Panc1 (cell line): ENCODE measurements at regions not wholly inside any gene's neighbourhood (a gene's known extent, or its start where the extent isn't known, plus 50 kb on each side); places are given as distances from the start of the nearest gene placed in this dataset.
A peak's percentile ranks its signal among the peaks of the same experiment; 100 is the strongest.
"Not testable (repeated sequence)": the region's sequence is repeated elsewhere in the genome, so short reads cannot be mapped to it uniquely, and the experiment has no call there.

Experiments
- ATAC-seq: fragments of 200-7000 bp; cut with Tn5 transposase; 2 replicates; pipeline ENCODE4 v1.9.1; 2020; ENCODE audit warnings: mild to moderate bottlenecking, moderate library complexity
- BruUV-seq: library from RNA; stranded (reverse); fragments of 400-500 nt; replicated peaks from 2 replicates; lab custom pipeline; 2021; lab: Mats Ljungman, UMichigan
- CTCF ChIA-PET: fragments of 300-600 bp; sonication (Branson Sonifier 250); formaldehyde crosslinking; loops from one replicate; lab custom pipeline; 2022; ENCODE audit warnings: antibody characterized with exemption; lab: Charles Lee
- POLR2A ChIA-PET: fragments of 300-600 bp; sonication (Branson Sonifier 250); formaldehyde crosslinking; loops from one replicate; lab custom pipeline; 2022; ENCODE audit warnings: antibody characterized with exemption; lab: Charles Lee
- DNase-seq: peaks from one replicate; pipeline ENCODE4 v3.0.0-alpha.2; 2010; ENCODE audit warnings: low read depth, low spot score
- H3K27ac ChIP-seq: 2 replicates; pipeline ENCODE4 v1.5.1; 2011; ENCODE audit warnings: mild to moderate bottlenecking, low read length, inconsistent platforms
- H3K27me3 ChIP-seq: fragments of 200-500 bp; sonication (Bioruptor generic); 2 replicates; pipeline ENCODE4 v1.6.0; 2014; ENCODE audit warnings: low read length, inconsistent platforms; ENCODE audit not compliant: control insufficient read depth, insufficient read depth
- H3K36me3 ChIP-seq: fragments of 200-500 bp; sonication (Bioruptor generic); 2 replicates; pipeline ENCODE4 v1.5.1; 2014; ENCODE audit warnings: inconsistent platforms, mild to moderate bottlenecking, low read length, moderate library complexity; ENCODE audit not compliant: control insufficient read depth, insufficient read depth
- H3K4me1 ChIP-seq: 2 replicates; pipeline ENCODE4 v1.5.1; 2011; ENCODE audit warnings: inconsistent platforms, mild to moderate bottlenecking, low read length, moderate library complexity; ENCODE audit not compliant: control insufficient read depth, insufficient read depth
- H3K4me3 ChIP-seq, 2 experiments: 2 replicates each; pipeline ENCODE4 v1.5.1; 2011 to 2012; ENCODE audit warnings: low read depth in 2 of 2, low read length in 2 of 2, mild to moderate bottlenecking in 2 of 2, inconsistent platforms in 1 of 2, moderate library complexity in 1 of 2
- H3K9me3 ChIP-seq: fragments of 200-500 bp; sonication (Bioruptor generic); 2 replicates; pipeline ENCODE4 v1.5.1; 2014; ENCODE audit warnings: low read depth, mild to moderate bottlenecking, inconsistent platforms, low read length, moderate library complexity; ENCODE audit not compliant: control insufficient read depth, insufficient read depth
- POLR2AphosphoS5 ChIP-seq: IDR thresholded peaks from 2 replicates; pipeline ENCODE4 v1.6.1; 2012; ENCODE audit warnings: mild to moderate bottlenecking, low read depth, low read length, moderate library complexity
- REST ChIP-seq, 2 experiments: IDR thresholded peaks; 2 replicates each; pipeline ENCODE4 v1.6.1; 2011 to 2012; ENCODE audit warnings: low read depth in 2 of 2, control low read depth in 1 of 2, low read length in 1 of 2, mild to moderate bottlenecking in 1 of 2, moderate library complexity in 1 of 2; ENCODE audit not compliant: insufficient read depth in 1 of 2
- SIN3A ChIP-seq: IDR thresholded peaks from 2 replicates; pipeline ENCODE4 v1.6.1; 2012; ENCODE audit warnings: low read depth, mild to moderate bottlenecking, low read length, moderate library complexity, borderline replicate concordance; ENCODE audit not compliant: insufficient read depth
- TCF7L2 ChIP-seq: IDR thresholded peaks from 2 replicates; pipeline ENCODE4 v1.6.1; 2011; ENCODE audit warnings: mild to moderate bottlenecking, low read depth, low read length, inconsistent platforms
- in situ Hi-C: cut with HindIII; loops from 2 replicates; pipeline ENCODE4 v1.10.0; 2016; ENCODE audit warnings: low sequenced_read_pairs, low pct_unique_long_range_greater_than_20kb
- intact Hi-C: fragments of 100-400 bp; cut with micrococcal nuclease; formaldehyde crosslinking; loops from one replicate; pipeline ENCODE4 v1.10.0; 2022; ENCODE audit not compliant: unreplicated experiment
- TF ChIP-seq, protein P1 (sequence below): fragments of 450-650 bp; IDR thresholded peaks from 2 replicates; pipeline ENCODE4 v1.5.1; 2017; ENCODE audit warnings: mild to moderate bottlenecking

GRCh38 chr5:62224987-62225601 lies 80.9 kb upstream of the KIF2A start:
- H3K4me3 ChIP-seq, POLR2A ChIA-PET, H3K27ac ChIP-seq, H3K9me3 ChIP-seq, H3K27me3 ChIP-seq, BruUV-seq, DNase-seq, H3K4me1 ChIP-seq, ATAC-seq, H3K36me3 ChIP-seq, in situ Hi-C loops: not testable (repeated sequence)
- CTCF ChIA-PET, result interaction anchor here (0.9 to 1.0 kb wide), 2 partner anchors 76 to 133 kb away, joined by 3 read pairs; no protein-coding TSS in a partner anchor
- intact Hi-C loops, result loop anchor here (2.0 kb wide), 1 partner anchor 128 kb away; no protein-coding TSS in a partner anchor
- TF ChIP-seq, protein P1, sequence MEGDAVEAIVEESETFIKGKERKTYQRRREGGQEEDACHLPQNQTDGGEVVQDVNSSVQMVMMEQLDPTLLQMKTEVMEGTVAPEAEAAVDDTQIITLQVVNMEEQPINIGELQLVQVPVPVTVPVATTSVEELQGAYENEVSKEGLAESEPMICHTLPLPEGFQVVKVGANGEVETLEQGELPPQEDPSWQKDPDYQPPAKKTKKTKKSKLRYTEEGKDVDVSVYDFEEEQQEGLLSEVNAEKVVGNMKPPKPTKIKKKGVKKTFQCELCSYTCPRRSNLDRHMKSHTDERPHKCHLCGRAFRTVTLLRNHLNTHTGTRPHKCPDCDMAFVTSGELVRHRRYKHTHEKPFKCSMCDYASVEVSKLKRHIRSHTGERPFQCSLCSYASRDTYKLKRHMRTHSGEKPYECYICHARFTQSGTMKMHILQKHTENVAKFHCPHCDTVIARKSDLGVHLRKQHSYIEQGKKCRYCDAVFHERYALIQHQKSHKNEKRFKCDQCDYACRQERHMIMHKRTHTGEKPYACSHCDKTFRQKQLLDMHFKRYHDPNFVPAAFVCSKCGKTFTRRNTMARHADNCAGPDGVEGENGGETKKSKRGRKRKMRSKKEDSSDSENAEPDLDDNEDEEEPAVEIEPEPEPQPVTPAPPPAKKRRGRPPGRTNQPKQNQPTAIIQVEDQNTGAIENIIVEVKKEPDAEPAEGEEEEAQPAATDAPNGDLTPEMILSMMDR, result peak; percentile 70

DNA sequence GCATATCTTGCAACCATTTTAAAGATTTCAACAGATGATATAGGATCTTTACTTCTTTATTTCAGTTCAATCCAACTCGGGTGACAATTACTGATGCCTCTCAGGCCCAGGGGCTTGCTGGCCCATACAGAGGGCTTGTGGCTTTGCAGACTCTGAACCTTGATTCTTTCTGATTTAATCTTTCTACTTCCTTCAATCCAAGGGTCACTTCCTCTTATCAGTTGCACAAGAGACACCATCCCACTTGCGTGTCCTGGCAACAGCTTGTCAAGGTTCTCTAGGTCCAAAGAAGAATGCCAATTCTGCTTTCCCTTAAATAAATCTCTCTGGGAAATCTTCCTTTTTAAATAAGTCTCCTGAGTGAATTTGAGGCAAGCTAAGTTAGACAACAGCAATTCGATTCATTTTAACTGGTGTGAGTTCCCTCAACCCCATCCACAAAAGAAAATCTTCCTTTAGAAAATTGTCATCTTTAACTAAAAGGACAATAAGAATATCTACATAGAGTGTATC lies 75.1 kb upstream of the KIF2A start:
- in situ Hi-C loops, H3K27me3 ChIP-seq, H3K36me3 ChIP-seq, H3K27ac ChIP-seq, H3K9me3 ChIP-seq, ATAC-seq, DNase-seq, POLR2A ChIA-PET, H3K4me1 ChIP-seq, BruUV-seq, CTCF ChIA-PET, H3K4me3 ChIP-seq, intact Hi-C loops: not testable (repeated sequence)

GRCh38 chr5:62231576-62231975 lies 74.4 kb upstream of the KIF2A start:
- DNase-seq (no peak), ATAC-seq (no peak)
- intact Hi-C loops, result no loop called here
- Histone ChIP-seq H3K27me3 (no peaks in the 10 kb centered on the region), H3K4me3 (no peak overlapping the region), H3K36me3 (no peaks in the 10 kb centered on the region), H3K9me3 (no peaks in the 10 kb centered on the region), H3K27ac (no peak overlapping the region), H3K4me1 (no peaks in the 10 kb centered on the region)
- CTCF ChIA-PET, result no interaction called here
- no TSS peak for BruUV-seq
- POLR2A ChIA-PET, result no interaction called here
- in situ Hi-C loops, result no loop called here
- TF ChIP-seq, protein P1, result no peak
- TF ChIP-seq REST (IDR thresholded peaks at IDR 0.05; ENCODE audit: insufficient read depth in 1 of 2, low read depth in 2 of 2, low read length in 1 of 2), result no peak
- no peak for TF ChIP-seq SIN3A
- TF ChIP-seq TCF7L2, result no peak
- no peak for TF ChIP-seq POLR2AphosphoS5

DNA sequence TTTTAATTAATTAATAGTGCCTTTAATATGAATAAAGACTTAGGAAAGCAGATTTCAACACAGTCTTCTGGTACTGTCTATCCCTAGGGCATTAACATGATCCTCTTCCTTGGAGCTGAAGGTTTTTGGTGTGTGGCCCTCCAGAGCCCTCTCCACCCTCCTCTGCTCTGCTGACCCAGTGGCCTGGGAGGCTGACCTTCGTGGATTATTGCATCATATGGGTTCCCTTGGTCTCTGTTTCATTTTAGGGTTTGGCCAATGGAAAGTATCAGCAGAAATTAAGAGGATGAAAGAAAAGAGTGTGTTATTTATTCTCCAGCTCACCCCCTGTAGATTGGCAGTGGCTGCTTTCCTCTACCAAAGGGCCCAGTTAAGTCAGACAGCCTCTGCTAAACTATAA lies 73.8 kb upstream of the KIF2A start:
- DNase-seq, H3K27ac ChIP-seq, H3K4me3 ChIP-seq, ATAC-seq, H3K36me3 ChIP-seq, BruUV-seq, CTCF ChIA-PET, H3K27me3 ChIP-seq, POLR2A ChIA-PET, H3K4me1 ChIP-seq, in situ Hi-C loops, H3K9me3 ChIP-seq, intact Hi-C loops: not testable (repeated sequence)
